PC-3 (cell line): ENCODE measurements at regions not wholly inside any gene's neighbourhood (a gene's known extent, or its start where the extent isn't known, plus 50 kb on each side); places are given as distances from the start of the nearest gene placed in this dataset.

Source experiments
- EZH2 ChIP-seq: fragments of 300-600 bp; sonication (generic); IDR thresholded peaks from one replicate; pipeline ENCODE4 v1.6.1; 2017; ENCODE audit warnings: antibody characterized with exemption, mild to moderate bottlenecking, low read length; ENCODE audit not compliant: unreplicated experiment
- TF ChIP-seq, protein P1 (sequence below): fragments of 300-600 bp; sonication (generic); conservative IDR thresholded peaks from 2 replicates; pipeline ENCODE4 v1.5.1; 2017; ENCODE audit warnings: antibody characterized with exemption, low read depth, mild to moderate bottlenecking, low read length

DNA sequence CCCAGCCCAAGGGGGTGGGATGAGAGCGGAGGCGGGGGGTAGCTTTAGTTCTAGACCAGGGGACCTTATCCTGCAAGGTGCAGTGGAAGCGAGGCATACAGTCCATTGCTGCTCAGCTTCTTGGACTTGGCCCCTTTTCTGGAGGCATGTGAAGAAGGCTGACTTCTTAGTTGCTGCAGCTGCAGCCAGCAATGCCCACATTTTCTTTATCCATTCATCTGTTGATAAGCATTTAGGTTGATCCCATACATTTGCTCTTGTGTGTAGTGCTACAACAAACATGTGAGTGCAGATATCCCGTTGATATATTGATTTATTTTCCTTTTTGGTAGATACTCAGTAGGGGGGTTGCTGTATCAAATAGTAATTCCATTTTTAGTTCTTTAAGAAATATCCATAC is 461.2 kb upstream of the IMPG1 start:
- TF ChIP-seq, protein P1, sequence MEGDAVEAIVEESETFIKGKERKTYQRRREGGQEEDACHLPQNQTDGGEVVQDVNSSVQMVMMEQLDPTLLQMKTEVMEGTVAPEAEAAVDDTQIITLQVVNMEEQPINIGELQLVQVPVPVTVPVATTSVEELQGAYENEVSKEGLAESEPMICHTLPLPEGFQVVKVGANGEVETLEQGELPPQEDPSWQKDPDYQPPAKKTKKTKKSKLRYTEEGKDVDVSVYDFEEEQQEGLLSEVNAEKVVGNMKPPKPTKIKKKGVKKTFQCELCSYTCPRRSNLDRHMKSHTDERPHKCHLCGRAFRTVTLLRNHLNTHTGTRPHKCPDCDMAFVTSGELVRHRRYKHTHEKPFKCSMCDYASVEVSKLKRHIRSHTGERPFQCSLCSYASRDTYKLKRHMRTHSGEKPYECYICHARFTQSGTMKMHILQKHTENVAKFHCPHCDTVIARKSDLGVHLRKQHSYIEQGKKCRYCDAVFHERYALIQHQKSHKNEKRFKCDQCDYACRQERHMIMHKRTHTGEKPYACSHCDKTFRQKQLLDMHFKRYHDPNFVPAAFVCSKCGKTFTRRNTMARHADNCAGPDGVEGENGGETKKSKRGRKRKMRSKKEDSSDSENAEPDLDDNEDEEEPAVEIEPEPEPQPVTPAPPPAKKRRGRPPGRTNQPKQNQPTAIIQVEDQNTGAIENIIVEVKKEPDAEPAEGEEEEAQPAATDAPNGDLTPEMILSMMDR: no peak
- TF ChIP-seq EZH2: no peak
